GM21619 (cell line): ENCODE measurements at regions not wholly inside any gene's neighbourhood (a gene's known extent, or its start where the extent isn't known, plus 50 kb on each side); places are given as distances from the start of the nearest gene placed in this dataset.

Source experiments
- ATAC-seq: cut with Tn5 transposase; IDR thresholded peaks from one replicate; pipeline ENCODE4 v1.9.1; 2021; ENCODE audit not compliant: unreplicated experiment

DNA sequence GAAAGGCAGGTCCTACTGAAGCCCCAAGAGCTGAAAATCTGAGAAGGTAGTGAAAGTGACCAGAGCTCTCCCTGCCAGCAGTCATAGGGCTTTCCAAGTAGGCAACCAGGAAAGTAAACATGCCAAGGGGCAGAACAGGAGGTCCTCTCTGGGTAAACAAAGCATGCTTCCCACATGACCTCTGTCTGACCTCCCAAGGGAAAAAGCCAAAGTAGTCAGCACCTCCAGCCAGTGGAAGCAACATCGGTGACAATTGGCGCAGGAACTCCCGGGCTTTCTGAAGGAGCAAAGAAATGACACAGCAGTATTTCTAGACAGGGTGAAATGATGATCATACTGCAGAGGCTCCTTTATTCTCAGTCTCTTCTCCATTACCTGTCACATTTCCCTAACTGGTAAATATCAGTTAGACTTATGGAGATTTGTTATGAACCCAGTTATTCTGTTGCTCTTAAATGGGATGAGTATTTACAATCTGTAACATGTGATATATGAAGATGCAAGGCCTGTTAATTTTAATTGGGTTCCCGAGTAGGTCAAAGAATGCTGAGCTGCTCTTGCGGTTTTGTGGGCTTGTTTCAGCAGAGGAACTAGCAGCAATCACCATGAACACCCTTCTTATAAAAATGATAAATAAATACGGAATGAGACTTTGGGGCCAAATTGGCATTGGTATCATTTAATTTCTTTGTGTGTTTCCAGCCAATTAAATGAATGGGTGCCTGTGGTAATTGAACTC, 321.0 kb downstream of the RND3 start:
- ATAC-seq, result no peak

DNA sequence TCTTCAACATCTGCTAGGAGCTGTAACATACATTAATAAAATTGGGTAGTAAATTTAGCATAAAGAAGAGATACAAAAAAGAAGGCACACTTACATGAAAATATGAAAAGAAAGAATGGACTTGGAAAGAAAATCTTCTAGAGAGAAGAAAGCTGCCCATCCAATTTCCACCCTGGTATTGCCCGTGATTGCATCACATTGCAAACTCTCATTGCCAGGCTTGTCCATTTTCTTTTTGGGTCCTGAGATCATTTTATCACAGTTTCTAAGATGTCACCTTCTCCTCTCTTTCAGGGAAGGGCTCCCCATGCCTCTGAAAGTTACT, 321.5 kb downstream of the RND3 start:
- ATAC-seq, result no peak

DNA sequence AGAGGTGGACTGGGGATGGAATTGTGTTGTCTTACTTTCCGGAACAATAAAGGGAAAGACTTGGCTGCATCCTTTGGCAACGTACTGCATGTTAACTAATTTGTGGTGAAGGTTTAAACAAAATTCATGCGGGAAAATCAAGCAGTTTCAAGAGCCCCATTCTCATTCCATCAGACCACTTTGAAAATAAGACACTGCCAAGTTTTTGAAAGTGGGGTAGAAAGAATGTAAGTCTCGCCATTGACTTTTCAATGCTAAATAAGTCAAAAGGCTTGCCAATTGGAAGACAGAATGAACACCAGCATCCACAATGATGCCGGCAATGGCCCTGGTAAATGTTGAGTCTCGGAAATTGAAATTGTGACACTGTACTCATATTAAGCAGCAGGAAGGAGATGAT, 322.0 kb downstream of the RND3 start:
- no peak for ATAC-seq

DNA sequence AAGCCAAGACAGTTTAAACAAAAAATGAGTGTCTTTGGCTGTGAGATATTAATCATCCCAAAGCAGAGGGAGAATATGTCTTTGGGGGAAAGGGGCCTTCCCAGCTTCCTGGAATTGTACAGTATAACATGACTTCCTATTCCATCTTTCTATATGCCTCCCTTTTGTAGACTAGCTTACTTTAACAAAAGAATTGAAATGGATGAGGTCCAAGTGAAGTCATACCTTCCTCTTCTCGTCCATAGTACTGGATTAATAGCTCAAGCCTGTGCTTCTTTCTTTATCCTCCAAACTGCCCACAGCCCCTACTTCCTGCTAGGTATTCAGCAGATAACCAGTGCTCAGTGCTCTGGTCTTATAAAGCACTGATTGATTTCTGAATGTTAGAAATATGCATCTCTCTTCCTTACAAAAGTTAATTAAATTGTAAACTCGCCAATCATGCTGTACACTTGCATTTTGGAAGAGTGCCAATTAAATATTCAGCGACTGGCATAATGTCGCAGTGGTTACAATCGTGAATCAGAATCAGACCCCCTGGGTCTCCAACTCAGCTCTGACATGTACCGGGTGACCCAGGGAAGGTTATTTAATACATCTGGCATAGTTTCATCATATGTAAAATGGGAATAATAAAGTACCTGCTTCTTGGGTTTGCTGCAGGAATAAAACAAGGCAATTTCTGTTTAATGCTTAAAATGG, 325.1 kb downstream of the RND3 start:
- no peak for ATAC-seq

DNA sequence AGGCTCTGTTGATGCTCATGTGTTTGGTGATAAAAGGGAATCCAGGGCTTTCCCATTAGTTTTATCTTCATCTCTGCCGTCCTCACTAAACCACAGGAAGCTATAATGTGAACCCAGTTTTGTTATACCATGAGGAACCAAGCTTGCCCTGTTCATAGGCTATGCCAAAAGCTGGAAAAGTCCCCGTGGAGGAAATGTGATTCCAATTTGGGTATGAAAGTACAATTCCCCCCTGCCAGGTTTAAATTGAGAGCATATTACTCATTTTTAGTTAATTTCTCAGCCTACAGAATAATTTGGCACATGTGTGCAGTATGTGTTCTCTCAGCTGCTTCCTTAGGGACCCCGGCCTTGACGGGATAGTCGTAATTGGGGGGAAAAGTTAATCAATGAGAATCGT, 327.4 kb downstream of the RND3 start:
- ATAC-seq, result no peak

DNA sequence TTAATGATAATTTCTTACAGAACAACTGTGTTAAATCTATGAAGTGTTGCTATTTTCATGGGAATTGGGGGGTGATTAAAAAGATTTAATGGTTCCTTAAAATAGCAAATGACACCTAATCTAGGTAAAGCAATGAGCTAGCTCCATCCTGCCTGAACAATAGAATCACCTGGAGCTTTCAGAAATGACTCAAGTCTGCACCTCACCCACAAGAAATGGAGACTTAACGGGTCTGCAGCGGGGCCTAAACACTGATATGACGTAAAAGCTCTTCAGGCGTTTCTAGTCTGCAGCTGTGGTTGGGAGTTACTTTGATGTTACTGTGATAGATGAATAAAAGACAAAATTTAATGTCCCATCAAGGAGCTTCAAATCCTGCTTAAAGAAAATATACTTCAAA, 328.2 kb downstream of the RND3 start:
- no peak for ATAC-seq

DNA sequence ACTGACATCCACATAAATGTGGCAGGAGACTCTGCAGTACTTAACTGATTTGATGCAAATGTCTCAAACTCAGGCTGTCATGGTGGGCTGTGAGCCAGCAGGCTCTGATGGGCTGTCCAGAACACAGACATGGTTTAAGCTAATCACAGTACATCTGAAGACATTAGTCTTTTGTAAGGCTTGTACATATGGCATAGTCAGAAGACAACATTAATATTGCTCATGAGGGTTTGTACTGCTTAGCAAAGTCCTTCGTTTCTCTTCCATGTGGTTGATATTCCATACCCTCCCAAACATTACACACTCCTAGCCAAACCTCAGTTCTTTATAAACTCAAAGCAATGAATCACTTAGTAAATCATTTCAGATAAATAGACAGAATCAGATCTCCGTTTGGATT, 330.6 kb downstream of the RND3 start:
- ATAC-seq, result no peak

DNA sequence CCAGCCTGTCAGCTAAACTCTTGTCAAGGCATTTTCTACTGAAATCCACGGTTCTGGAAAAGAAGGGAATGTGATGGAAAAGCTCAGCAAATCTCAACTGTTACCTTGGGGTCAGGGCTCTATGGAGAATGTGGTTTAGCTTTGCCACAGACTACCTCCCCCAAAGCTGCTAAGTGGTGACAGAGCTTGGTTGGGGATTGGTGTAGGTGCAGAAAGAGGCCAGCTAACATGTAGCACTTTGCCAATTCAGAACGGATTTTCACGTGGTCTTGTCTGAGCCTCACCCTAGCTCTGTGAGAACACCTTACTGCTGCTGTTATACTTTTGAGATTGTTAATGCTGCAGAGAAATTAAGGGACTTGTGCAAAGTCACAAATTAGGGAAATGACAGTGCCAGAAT, 331.1 kb downstream of the RND3 start:
- ATAC-seq, result no peak

DNA sequence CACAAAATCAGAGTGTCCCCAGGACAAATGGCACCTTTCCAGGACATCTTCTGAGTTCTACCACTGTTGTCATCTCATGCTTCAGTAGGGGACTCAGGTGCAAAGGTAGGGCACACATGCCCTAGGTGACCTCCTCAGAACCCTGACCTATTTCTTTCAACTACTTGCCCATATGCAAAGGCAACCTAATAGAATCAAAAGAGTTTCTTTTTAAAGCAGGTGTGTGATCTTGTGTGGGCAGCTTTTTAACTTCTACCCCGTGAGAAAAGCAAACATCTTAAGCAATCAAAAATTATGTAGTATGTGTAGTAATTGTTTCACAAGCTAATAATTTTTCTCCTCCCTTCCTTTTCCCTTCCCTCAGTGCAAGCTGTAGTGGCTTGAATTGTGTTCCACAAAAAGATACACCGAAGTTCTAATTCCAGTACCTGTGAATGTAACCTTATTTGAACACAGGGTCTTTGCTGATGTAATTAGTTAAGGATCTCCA, 333.1 kb downstream of the RND3 start:
- ATAC-seq, result no peak

DNA sequence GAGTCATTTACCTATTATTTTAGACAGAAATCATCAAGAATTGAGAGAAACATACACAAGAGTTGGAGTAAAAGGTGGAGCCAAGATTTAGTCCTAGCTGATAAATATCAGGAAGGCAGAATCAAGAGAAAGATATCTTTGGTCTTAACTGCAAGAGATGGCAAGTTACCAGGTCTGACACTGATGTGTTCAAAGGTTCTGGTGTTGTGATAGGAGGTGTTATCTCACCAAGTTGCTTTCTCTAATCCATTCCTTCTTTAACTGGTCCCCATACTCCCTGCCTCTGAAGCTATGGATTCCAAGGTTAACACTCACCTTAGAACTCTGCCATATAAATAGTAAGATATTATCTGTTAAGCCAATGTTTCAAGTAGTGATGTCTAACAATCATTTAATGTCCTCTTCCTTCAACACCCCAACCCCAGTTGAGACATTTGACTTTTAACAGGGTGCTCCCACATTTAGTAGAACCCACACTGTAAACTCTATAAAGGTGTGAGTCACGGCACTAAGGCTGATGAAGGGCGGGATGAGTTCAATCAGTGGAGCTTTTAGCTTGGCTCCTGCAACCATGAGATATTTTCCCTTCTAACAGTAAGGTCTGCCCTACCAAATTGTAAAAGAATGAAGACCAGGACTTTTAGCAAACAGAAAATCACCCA, 333.7 kb downstream of the RND3 start:
- no peak for ATAC-seq

DNA sequence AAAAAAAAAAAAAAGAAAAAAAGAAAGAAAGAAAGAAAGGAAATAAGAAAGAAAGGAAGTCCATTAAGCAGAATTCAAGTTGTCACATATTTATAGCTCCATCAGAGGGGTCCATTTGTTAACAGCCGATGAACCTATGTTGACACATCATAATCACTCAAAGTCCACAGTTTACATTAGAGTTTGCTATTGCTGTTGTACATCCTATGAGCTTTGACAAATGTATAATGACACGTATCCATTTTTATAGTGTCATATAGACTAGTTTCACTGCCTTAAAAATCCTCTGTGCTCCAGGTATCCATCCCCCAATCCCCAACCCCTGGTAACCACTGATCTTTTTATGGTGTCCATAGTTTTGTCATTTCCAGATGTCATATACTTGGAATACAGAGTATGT, 335.2 kb downstream of the RND3 start:
- no peak for ATAC-seq

DNA sequence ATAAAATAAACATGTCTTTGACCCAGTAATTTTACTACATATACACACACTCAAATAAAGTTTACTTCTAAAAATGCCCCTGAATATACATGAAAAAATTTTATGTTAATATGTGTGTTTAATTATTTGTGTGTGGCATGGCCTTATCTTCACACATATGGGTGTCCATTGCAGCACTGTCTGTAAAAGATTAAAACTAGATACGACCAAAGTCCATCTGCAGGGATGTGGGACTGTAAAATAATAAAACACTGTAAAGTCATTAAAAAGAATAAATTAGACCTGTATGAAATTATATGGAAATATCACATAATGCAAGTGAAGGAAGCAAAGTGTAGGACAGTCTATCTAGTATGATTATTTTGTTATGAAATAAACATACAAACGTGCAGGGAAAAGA, 337.3 kb downstream of the RND3 start:
- no peak for ATAC-seq

DNA sequence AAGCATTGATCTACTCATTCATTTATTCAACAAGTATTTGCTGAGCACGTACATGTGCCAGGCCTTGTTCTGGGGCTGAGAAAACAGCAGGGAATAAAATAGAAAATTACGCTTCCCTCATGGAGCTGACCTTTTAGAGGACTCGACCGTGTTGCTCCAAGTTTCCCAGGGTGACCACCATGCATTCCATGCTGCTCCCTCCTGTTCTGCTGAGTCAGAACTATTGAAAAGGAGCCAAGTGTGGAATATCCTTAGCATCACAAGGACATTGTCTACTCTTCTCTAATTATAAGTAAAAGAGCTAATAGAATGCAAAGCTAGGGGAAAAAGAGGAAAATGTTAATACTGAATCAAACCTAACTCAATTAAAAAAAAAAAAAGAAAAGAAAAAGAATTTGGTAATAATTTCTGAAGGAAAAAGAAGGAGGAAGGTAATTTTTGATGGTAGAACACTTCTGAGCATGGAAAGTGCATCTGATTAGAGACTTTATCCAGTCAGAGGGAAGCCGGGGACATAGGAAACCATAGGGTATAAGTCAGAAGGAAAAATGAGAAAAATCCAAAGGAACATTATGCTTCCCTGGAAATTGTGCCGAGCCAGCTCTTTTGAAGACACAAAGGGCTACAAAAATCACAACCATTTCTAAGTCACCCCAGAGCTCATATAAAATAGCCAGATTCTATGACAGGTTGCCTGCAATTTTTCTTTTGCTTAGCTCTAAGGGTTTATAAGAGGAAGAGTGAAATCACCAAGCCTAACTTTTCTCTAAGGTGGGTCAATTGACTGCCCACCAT, 339.4 kb downstream of the RND3 start:
- no peak for ATAC-seq

DNA sequence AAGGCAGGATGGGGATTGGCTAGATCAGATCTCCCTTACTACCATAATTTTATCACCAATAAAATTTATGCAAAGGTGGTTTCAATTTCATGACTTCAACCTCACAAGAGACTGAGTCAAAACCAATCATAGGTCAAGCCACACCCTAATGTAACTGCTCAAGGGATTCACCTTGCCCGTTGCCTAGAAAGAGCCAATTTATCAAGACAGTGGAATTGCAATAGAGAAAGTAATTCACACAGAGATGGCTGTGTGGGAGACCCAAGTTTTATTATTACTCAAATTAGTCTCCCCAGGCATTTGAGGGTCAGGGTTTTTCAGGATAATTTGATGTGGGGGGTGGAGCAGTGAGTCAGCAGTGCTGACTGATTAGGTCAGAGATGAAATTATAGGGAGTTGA, 340.6 kb downstream of the RND3 start:
- no peak for ATAC-seq

DNA sequence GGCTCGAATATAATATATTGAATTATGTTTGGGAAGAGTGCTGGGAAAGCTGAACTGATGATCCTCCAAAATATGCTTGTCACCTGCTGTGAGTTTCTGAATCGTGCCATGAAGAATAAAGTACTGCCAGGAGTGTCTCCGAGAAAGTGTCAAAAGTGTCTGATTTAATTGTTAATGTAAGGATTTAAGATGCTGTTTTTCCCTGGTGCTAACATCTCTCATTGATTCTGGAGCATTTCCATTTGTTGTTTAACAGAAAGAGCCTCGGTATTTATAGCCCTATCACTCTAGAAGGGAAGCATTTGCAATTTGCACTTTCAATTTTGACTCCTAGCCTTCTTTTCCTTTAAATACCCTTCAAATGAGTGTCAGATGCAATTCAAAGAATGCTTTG, 342.2 kb downstream of the RND3 start:
- no peak for ATAC-seq

DNA sequence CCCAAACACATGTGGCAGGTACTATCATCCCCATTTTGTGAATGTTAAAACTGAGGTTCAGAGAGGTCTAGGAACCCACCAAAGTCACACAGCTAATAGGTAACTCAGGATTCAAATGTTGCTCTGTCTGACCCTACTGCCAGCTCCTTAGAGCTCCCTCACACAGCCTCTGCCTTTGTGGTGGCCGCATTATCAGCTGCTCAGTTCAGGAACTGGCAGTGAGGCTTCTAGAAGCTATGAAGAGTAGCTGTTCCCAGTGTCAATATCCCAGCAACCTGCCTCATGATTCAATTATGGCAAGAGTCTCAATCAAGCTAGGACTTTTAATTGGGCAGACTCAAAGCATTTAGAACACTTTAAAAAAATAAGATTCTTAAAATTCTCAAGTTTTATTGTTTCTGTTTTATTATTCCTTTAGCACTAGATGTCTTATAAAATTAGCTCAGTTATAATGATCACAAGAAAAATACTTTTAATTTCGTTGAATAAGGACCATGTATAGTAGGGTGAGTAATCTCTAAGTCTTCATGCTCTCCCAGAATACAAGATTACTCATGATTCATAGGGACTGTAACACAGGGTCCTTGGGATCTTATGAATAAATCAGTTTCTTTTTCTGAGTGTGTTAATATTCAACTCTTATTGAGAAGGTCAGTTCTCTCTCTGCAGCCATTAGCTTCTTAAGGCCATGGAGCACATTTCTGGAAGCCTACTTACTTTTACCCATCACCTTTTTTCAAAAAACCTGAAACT, 342.7 kb downstream of the RND3 start:
- no peak for ATAC-seq

DNA sequence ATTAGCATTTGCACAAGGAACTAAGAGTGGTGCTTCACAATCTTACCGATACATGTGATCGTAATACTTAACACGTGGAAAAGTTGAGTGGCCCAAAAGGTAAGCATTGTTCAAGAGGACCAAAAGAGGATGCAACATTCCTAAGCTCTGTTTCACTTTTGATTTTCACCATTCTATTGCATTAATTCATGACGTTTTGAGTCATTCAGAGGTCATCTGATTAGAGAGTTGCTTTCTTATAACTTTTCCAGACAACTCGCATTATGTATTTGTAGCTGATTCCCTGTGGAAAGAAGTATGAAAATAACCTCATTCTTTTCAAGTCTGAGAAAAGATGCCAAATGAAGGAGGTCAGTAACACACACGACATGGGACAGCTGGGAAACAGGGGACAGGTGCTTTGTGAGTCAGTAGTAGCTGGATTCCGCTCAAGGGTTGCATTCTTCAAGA, 344.4 kb downstream of the RND3 start:
- ATAC-seq, result no peak

DNA sequence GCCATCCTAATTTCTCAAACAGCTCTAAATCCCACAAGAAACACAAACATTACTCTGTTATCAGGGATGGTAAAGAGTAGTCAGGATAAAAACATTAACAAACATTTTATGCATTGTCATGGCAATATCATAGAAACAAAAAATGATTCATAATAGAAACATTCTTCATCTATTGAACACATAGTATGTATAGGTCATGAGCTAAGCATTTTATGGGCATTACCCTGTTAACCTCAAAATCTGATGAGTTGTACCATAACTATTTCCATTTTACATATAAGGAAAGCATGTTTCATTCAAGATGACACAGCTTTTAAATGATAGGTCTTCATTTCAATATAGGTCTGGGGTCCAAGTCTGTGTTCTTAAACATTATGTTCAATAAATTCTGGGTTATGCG, 344.9 kb downstream of the RND3 start:
- ATAC-seq, result no peak

DNA sequence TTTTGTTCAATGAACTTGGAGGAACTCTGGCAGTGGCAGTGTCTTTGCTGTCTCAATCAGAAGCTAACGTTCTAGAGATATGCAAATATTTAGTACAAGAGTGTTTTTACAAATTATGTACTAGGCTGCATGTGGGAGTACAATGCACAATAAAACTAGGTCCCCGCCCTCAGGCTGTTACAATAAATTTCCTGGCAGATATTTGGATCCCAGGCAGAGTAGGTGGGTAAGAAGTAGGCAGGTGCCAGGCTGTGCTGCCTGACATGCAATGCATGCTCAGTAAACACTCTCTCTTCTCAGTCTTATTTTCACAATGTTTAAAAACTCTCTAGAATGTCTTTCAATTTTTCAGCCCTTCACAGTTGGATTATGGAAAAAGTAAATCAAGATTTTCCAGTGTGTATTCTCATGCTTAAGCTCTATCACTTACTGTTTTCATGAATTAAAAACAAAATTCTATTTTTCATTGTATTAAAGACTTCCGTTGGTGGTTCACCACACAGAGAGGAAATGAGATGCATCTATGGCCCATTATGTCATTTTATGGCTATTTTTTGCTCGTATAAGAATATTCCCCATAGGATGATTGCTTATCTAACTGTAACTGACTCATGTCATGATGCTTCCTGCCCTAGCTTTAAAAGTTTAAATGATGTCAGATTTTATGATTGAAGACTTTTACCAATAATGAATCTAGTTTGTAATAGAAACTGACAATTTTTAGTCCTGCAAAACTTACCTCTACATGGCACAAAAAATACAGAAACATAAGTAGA, 346.1 kb downstream of the RND3 start:
- ATAC-seq, result no peak

DNA sequence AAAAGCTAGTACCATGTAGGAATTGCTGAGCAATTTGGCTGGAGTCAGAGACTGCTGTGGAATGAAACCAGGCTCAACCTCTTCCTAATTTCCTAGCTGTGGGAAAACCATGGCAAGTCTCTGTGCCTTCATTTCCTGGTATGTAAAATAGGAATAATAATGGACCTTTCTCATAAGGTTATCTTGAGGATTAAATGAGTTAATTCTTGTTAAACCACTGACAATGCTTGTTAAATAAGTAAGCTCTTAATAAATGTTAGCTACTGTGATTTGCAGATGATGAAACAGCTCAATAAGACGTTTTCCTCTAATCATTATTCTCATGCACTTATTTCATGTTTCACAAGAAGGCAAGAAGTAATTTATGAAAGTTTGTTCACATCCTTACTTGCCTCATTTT, 346.7 kb downstream of the RND3 start:
- no peak for ATAC-seq
